HepG2 (cell line): ENCODE measurements at regions not wholly inside any gene's neighbourhood (a gene's known extent, or its start where the extent isn't known, plus 50 kb on each side); places are given as distances from the start of the nearest gene placed in this dataset.
"Not testable (repeated sequence)": the region's sequence is repeated elsewhere in the genome, so short reads cannot be mapped to it uniquely, and the experiment has no call there.

ENCODE experiments used
- ATAC-seq: fragments of 200-7000 bp; cut with Tn5 transposase; 3 replicates; pipeline ENCODE4 v1.9.1; 2020; ENCODE audit warnings: mild to moderate bottlenecking, moderate library complexity
- BruUV-seq: library from RNA; stranded (reverse); fragments of 400-500 nt; replicated peaks from 2 replicates; lab custom pipeline; 2021; lab: Mats Ljungman, UMichigan
- CTCF ChIA-PET: fragments of 300-600 bp; formaldehyde crosslinking; extraction: SDS; loops from one replicate; lab custom pipeline; 2021; ENCODE audit warnings: low total read pairs, inconsistent platforms, low intra/inter-chr PET ratio; lab: Yijun Ruan, JAX
- POLR2A ChIA-PET: fragments of 350-600 bp; sonication (Branson Sonifier 250); formaldehyde crosslinking; loops from one replicate; lab custom pipeline; 2020; ENCODE audit warnings: antibody characterized with exemption, inconsistent platforms; lab: Yijun Ruan, JAX
- DNase-seq: peaks from one replicate; pipeline ENCODE4 v3.0.0-alpha.2; 2015; ENCODE audit warnings: low spot score
- FAIRE-seq: peaks from 3 replicates; lab custom pipeline; 2011; peaks lifted over from hg19 to GRCh38; lab: Jason Lieb, UNC
- H2AFZ ChIP-seq: one replicate; pipeline ENCODE4 v1.6.1; 2011; ENCODE audit warnings: low read length, inconsistent platforms
- H3K27ac ChIP-seq: fragments of 300-600 bp; 3 replicates; pipeline ENCODE4 v1.8.0; 2011; ENCODE audit warnings: mixed run types, mild to moderate bottlenecking, mixed read lengths, low read length, inconsistent platforms; ENCODE audit not compliant: insufficient read depth; ENCODE audit errors: extremely low read length
- H3K27me3 ChIP-seq, 2 experiments: fragments of 200-600 bp in 1 of 2; 2 replicates in 1 of 2; 3 replicates in 1 of 2; pipeline versions ENCODE4 v1.6.0 to v1.8.0; 2011; ENCODE audit warnings: low read length in 2 of 2, mild to moderate bottlenecking in 2 of 2, moderate library complexity in 2 of 2, inconsistent platforms in 1 of 2; ENCODE audit not compliant: insufficient read depth in 2 of 2, control insufficient read depth in 1 of 2
- H3K36me3 ChIP-seq, 2 experiments: fragments of 200-600 bp in 1 of 2; replicated peaks in 1 of 2; 2 replicates in 1 of 2; 3 replicates in 1 of 2; pipeline versions ENCODE4 v1.5.1 to v1.8.0; 2011; ENCODE audit warnings: low read length in 2 of 2, inconsistent platforms in 1 of 2; ENCODE audit not compliant: insufficient read depth in 2 of 2, control insufficient read depth in 1 of 2
- H3K4me1 ChIP-seq: 2 replicates; pipeline ENCODE4 v1.5.1; 2012; ENCODE audit warnings: low read length, inconsistent platforms; ENCODE audit not compliant: insufficient read depth
- H3K4me2 ChIP-seq: 2 replicates; pipeline ENCODE4 v1.6.0; 2011; ENCODE audit warnings: low read depth, low read length, inconsistent platforms
- H3K4me3 ChIP-seq, 3 experiments: fragments of 200-600 bp in 1 of 3; sonication (generic), shearing (Covaris generic) in 1 of 3; replicated peaks in 1 of 3; 2 replicates each; pipeline ENCODE4 v1.5.1; 2011 to 2016; ENCODE audit warnings: low read length in 3 of 3, inconsistent platforms in 2 of 3, low read depth in 2 of 3, mild to moderate bottlenecking in 2 of 3, control low read depth in 1 of 3, mixed read lengths in 1 of 3; ENCODE audit not compliant: insufficient read depth in 1 of 3
- H3K79me2 ChIP-seq: one replicate; pipeline ENCODE4 v1.6.1; 2011; ENCODE audit warnings: low read length, inconsistent platforms; ENCODE audit not compliant: insufficient read depth
- H3K9ac ChIP-seq: 2 replicates; pipeline ENCODE4 v1.6.0; 2011; ENCODE audit warnings: mild to moderate bottlenecking, low read depth, low read length, inconsistent platforms; ENCODE audit not compliant: insufficient read depth
- H3K9me3 ChIP-seq: 2 replicates; pipeline ENCODE4 v1.5.1; 2012; ENCODE audit warnings: mild to moderate bottlenecking, low read length
- H4K20me1 ChIP-seq: 2 replicates; pipeline ENCODE4 v1.6.0; 2011; ENCODE audit warnings: inconsistent platforms, mild to moderate bottlenecking, low read length, moderate library complexity; ENCODE audit not compliant: insufficient read depth
- WGBS: methylation state at CpG from one replicate; pipeline ENCODE4 v1.1.6; 2017; ENCODE audit warnings: low lambda C conversion rate; 5-methylcytosine and 5-hydroxymethylcytosine counted together
- in situ Hi-C: cut with HindIII; loops from 2 replicates; pipeline ENCODE4 v1.10.0; 2017; ENCODE audit warnings: low pct_unique_long_range_greater_than_20kb; ENCODE audit not compliant: extremely low pct_ligation_motif_present
- intact Hi-C: fragments of 100-400 bp; cut with micrococcal nuclease; formaldehyde crosslinking; loops from one replicate; pipeline ENCODE4 v1.10.0; 2022; ENCODE audit not compliant: unreplicated experiment

GRCh38 chr15:84397066-84397465 is 161.5 kb downstream of the GOLGA6L4 start:
- not testable (repeated sequence) for BruUV-seq, H2AFZ ChIP-seq

GRCh38 chr15:84398087-84398486 is 162.5 kb downstream of the GOLGA6L4 start:
- ATAC-seq, H4K20me1 ChIP-seq, DNase-seq, H3K27ac ChIP-seq, H3K27me3 ChIP-seq, in situ Hi-C loops, H2AFZ ChIP-seq, CTCF ChIA-PET, BruUV-seq, H3K9ac ChIP-seq, H3K36me3 ChIP-seq, H3K4me2 ChIP-seq, H3K9me3 ChIP-seq, intact Hi-C loops, POLR2A ChIA-PET, H3K4me1 ChIP-seq, FAIRE-seq, H3K4me3 ChIP-seq, H3K79me2 ChIP-seq: not testable (repeated sequence)
- 44% methylated on average over 2 of the region's 4 CpGs for WGBS

More at GRCh38 chr15:84397066-84397465, 161.5 kb downstream of the GOLGA6L4 start:
- H3K4me1 ChIP-seq, POLR2A ChIA-PET, DNase-seq, FAIRE-seq, H3K4me3 ChIP-seq, H3K79me2 ChIP-seq, H4K20me1 ChIP-seq, intact Hi-C loops, H3K36me3 ChIP-seq, in situ Hi-C loops, ATAC-seq, H3K4me2 ChIP-seq, H3K9me3 ChIP-seq, CTCF ChIA-PET, H3K9ac ChIP-seq, H3K27me3 ChIP-seq, H3K27ac ChIP-seq: not testable (repeated sequence)
- WGBS, result 39% methylated on average over 5 of the region's 18 CpGs
